GM19328 (cell line): ENCODE measurements at regions not wholly inside any gene's neighbourhood (a gene's known extent, or its start where the extent isn't known, plus 50 kb on each side); places are given as distances from the start of the nearest gene placed in this dataset.
"Not testable (repeated sequence)": the region's sequence is repeated elsewhere in the genome, so short reads cannot be mapped to it uniquely, and the experiment has no call there.

ENCODE experiments used
- ATAC-seq: cut with Tn5 transposase; IDR thresholded peaks from one replicate; pipeline ENCODE4 v1.9.1; 2021; ENCODE audit warnings: mild to moderate bottlenecking, moderate library complexity; ENCODE audit not compliant: unreplicated experiment

DNA sequence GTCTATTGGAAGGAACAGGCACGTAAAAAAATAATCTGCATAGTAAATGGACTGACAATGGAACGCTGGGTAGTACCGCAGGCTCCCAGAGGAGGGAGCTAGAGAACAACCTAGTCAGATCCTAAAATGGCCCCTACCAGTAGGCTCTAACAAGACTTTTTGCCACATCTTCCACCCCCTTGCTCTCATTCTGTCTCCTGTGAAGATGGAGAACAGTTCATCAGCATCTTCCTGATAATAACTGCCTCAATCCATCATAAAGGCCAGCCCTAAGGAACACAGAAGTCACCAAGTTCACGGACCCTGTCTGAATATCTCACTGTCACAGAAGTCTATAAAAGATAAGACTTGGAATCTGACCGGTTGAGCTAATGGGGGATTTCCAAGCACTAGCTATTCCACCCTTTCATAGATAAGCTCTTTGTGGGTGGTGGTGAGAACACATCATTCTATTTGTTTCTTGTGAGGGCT, 133.4 kb downstream of the SLC1A3 start:
- no peak for ATAC-seq

DNA sequence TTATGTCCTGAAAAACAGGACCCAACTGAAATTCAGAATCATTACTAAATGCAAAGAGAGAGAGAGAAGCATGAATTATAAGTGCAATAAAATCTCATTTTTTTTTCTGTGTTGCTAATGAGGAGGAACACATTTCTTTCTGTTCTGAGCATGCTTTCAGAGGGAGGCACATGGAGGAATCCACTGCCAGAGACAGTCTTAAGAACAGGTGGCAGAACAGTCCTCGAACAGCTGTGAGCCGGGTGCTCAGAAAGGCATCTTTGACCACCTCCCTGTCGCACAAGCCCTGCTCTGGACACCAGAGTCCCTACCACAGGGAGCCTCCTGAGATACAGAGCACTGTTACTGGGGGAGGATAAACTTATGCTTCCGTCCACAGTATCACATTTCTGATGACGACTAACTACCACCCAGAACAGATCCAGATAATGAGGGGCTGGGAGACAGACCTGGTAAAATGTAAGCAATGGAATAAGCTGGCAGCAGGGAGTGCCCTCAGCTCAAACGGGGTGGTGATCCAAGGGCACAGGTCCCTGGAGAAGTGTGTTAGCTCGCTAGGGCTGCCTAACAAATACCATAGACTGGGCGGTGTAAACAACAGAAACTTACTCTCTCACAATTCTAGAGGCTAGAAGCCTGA, 134.0 kb downstream of the SLC1A3 start:
- no peak for ATAC-seq

- ATAC-seq, result no peak
Observed at GRCh38 chr5:36741128-36741527, 134.7 kb downstream of the SLC1A3 start.

DNA sequence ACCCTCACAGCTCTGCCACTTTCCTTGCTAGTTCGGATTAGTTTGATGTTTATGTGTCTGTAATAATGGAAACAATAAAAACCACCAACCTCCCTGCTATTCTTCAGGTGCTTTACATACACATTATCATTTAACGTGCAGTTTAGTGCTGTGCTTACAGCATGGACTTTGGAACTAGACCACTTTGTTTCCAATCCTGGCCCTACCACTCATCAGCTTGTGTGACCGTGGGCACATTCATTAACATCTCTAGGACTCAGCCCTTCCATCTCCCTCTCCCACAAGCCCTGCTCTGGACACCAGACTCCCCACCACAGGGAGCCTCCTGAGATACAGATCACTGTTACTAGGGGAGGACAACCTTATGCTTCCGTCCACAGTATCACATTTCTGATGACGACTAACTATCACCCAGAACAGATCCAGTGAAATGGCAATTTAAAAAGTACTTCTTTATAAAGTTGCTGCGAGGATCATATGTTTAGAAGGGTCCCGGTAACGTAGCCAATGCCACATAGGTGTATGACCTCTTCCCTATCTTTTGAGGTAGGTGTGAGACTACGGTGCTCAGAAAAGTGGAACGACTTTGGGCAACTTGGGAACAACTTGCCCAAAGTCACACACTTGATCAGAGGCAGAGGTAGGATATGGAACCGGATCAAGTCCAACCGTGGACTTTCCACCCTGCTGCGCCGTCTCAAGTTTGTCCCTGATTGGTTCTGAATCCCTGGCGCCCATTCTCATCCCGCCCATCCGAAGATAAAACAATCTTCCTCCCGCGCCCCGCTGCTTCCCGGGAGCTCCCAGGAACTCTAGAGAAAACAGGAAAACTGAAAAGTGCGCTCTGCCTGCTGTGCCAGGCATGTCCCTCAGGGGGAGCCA, 132.4 kb upstream of the NIPBL start:
- ATAC-seq, result no peak

GRCh38 chr5:36744773-36745589, 131.6 kb upstream of the NIPBL start:
- peak; percentile 69 for ATAC-seq

DNA sequence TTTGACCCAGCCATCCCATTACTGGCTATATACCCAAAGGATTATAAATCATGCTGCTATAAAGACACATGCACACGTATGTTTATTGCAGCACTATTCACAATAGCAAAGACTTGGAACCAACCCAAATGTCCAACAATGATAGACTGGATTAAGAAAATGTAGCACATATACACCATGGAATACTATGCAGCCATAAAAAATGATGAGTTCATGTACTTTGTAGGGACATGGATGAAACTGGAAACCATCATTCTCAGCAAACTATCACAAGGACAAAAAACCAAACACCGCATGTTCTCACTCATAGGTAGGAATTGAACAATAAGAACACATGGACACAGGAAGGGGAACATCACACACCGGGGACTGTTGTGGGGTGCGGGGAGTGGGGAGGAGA, 128.8 kb upstream of the NIPBL start:
- ATAC-seq, result not testable (repeated sequence)

DNA sequence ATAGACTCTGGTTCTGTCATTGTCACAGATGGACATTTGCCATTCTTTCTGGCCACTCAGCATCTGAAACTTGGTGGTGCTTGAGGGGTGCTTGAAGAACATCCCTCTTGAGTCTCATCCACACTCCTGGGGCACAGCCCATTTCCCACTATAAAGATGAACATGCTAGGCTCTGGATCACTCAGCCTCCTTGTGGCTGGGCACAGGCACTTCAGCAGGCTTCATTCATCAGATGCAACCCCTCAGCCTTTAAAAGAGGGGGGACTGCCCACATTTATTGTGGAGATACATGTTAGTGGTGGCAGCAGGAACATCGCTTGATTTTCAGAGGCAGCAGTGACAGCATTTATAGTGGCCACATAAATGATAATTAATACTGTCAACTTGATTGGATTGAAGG, 124.7 kb upstream of the NIPBL start:
- no peak for ATAC-seq

DNA sequence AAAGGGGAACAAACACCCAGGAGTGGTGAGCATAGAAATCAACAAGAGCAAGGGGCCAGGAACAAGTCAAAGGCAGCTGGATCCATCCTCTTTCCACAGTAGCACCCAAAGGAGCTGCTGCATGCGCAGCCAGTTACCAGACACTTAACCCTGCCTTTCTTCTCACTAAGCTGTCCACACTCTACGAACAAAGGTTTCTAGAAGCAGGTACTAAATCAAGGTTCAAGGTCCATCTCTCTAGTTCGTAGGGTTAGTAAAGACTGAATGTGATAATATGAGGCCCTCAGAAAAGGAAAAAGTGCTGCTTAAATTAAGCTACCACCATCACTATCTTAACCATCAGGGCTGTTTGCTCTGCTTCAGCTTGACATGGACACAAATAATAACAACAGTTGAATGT, 121.2 kb upstream of the NIPBL start:
- no peak for ATAC-seq

- ATAC-seq, result no peak
Observed at GRCh38 chr5:36755920-36756488, 120.6 kb upstream of the NIPBL start.

DNA sequence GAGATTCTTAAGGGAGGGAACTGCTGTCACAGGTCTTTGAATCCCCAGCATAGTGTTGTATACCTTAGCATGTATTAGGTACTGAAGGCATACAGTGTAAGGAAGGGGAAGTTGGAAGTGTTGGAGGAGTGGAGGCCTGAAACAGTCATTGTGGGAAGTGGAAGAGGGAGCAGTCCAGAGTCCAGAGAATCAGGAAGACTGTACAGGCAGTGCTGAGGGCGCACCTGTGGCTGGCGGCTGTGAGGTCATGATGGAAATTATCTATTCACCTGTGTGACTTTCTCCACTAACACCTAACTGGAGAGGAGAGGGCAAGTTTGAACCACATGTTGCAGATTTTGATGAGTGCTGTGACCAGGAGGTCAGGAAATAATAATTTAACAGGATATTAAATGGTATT, 119.7 kb upstream of the NIPBL start:
- ATAC-seq, result no peak

DNA sequence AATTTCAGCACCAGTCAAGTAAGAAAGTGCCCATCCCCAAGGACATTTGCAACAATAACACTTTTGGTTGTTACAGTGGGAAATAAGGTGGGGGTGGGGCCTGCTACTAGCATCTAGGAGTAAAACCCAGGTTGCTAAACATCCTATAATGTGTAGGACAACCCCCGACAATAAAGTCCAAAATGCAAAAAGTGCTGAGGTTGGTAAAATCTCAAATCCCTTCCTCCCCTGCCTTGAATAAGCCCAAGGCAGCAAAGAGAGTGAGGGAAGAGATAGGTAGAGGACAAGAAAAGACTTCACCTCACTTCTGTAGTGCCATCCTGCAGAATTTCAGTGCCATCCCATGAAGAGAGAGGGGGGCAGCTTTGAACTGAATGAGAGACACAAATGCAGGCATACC, 117.5 kb upstream of the NIPBL start:
- no peak for ATAC-seq

- ATAC-seq, result no peak
Observed at GRCh38 chr5:36763454-36763853, 113.1 kb upstream of the NIPBL start.

DNA sequence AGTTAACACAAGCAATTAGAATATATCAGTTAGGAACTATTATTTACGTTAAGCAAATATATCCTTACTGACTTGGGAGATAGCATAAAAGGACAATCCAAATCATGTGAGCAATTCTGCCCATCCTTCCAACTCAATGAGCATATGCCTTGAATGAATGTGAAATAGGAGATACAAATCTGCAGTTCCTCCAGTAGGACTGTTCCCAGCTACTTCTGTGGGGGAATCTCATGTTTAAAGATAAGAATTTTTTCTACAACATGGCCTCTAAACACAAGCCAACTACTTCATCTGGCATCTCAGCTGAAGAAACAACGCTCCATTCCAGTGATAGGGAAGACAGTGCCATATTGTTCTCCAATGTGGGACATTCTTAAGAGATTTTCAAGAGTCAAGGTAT, 110.7 kb upstream of the NIPBL start:
- no peak for ATAC-seq

- no peak for ATAC-seq
Observed at GRCh38 chr5:36766981-36767380, 109.6 kb upstream of the NIPBL start.

GRCh38 chr5:36768450-36768849, 108.1 kb upstream of the NIPBL start:
- ATAC-seq, result no peak

GRCh38 chr5:36769129-36769770, 107.3 kb upstream of the NIPBL start:
- no peak for ATAC-seq

GRCh38 chr5:36770125-36770524, 106.4 kb upstream of the NIPBL start:
- ATAC-seq, result no peak

DNA sequence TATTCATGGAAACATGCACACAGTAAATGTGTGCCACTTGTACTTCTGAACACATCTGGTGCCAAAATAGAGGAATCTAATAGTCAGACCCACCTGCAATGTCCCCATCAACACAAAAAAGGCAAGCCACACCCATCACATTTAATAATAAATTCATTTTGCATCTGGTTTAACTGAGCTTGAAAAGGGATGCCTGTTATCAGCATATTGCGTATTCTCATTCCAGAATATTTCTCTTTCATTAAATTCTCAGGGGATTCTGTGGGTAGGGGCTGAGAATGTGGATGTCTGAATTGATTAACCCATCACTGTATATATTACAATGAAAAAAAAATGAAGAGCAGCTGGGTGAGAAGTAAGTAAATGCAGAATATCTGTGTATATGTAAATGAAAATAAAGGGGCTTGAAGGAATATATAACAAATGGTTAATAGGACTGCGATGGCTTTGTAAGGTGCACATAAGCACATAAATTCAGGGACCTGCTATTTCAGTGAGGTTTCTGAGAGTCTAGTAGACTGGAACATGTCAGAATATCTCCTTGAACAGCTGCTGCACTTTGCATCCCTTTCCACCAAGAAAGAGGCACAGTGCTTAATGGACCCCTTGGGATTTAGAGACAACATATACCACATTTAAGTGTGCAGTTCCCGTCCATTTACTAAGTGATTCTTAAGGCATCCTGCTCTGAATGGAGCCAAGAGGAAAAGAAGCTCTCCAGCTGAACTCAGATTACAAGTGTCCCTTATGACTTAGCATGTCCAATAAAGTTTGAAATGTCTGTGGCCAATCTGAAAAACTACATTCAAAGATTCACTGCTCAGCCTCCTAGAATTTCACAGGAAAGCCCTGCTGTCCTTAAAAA, 104.1 kb upstream of the NIPBL start:
- ATAC-seq, result no peak

DNA sequence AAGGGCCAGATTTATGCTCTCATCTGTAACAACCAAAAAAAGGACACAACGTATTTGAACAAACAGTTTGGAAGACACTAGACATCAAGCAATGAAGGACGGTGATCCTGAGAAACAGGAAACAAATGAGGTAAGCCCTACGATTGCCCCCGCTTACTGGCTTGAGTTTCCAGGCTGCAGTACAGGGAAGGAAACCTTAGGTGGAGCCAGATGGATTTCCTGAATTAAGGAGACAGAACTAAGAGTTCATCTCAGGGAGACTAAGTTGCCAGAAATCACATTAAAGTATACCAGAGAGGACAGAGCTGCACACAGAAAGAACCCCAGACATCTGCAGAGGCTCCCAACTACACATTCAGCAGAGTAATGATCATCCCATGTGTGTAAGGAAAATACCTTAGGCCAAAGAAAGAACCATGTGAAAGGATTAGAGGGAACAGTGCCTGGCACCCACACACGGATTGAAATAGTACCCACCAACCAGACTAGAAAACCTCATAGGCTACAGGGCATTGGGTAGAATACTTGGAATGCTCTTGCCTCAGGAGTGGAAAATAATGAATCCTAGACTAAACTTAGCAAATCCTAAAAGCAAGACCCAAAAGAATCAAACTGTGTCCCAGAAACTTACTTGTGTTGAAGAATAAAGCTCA, 99.3 kb upstream of the NIPBL start:
- ATAC-seq, result no peak
